ENCODE measurements at regions not wholly inside any gene's neighbourhood (a gene's known extent, or its start where the extent isn't known, plus 50 kb on each side); places are given as distances from the start of the nearest gene placed in this dataset.
A peak's percentile ranks its signal among the peaks of the same experiment; 100 is the strongest.
"Not testable (repeated sequence)": the region's sequence is repeated elsewhere in the genome, so short reads cannot be mapped to it uniquely, and the experiment has no call there.

GRCh38 chr9:31582561-31582960, 801.9 kb upstream of the ACO1 start:
- no peak for DNase-seq

- DNase-seq, result no peak
These were observed 799.3 kb upstream of the ACO1 start for GRCh38 chr9:31585158-31585557.

GRCh38 chr9:31587146-31587545, 797.3 kb upstream of the ACO1 start:
- no peak for DNase-seq

- no peak for DNase-seq
These were observed 796.4 kb upstream of the ACO1 start for GRCh38 chr9:31588006-31588405.

GRCh38 chr9:31588756-31589155, 795.7 kb upstream of the ACO1 start:
- DNase-seq, result no peak

- no peak for DNase-seq
These were observed 794.4 kb upstream of the ACO1 start for GRCh38 chr9:31590091-31590490.

- not testable (repeated sequence) for DNase-seq
These were observed 787.4 kb upstream of the ACO1 start for GRCh38 chr9:31597086-31597485.

- DNase-seq, result peak; percentile 16
These were observed 786.5 kb upstream of the ACO1 start for GRCh38 chr9:31597977-31598376.

GRCh38 chr9:31601666-31602065, 782.8 kb upstream of the ACO1 start:
- DNase-seq, result no peak

- no peak for DNase-seq
These were observed 779.9 kb upstream of the ACO1 start for GRCh38 chr9:31604531-31604930.

GRCh38 chr9:31605164-31605563, 779.3 kb upstream of the ACO1 start:
- no peak for DNase-seq

- no peak for DNase-seq
These were observed 777.8 kb upstream of the ACO1 start for GRCh38 chr9:31606678-31607077.

- no peak for DNase-seq
These were observed 776.0 kb upstream of the ACO1 start for GRCh38 chr9:31608416-31608815.

- DNase-seq, result no peak
These were observed 775.6 kb upstream of the ACO1 start for GRCh38 chr9:31608881-31609280.

- DNase-seq, result no peak
These were observed 772.0 kb upstream of the ACO1 start for GRCh38 chr9:31612336-31613030.

- no peak for DNase-seq
These were observed 768.5 kb upstream of the ACO1 start for GRCh38 chr9:31615966-31616365.

GRCh38 chr9:31623511-31623910, 760.9 kb upstream of the ACO1 start:
- DNase-seq, result no peak

- no peak for DNase-seq
These were observed 755.2 kb upstream of the ACO1 start for GRCh38 chr9:31629292-31629691.

- DNase-seq, result no peak
These were observed 747.2 kb upstream of the ACO1 start for GRCh38 chr9:31637265-31637664.

GRCh38 chr9:31637861-31638260, 746.6 kb upstream of the ACO1 start:
- no peak for DNase-seq

- DNase-seq, result no peak
These were observed 745.0 kb upstream of the ACO1 start for GRCh38 chr9:31639451-31639850.

GRCh38 chr9:31669311-31669710, 715.1 kb upstream of the ACO1 start:
- DNase-seq, result no peak

- DNase-seq, result no peak
These were observed 713.4 kb upstream of the ACO1 start for GRCh38 chr9:31671011-31671410.

GRCh38 chr9:31674264-31674663, 710.2 kb upstream of the ACO1 start:
- no peak for DNase-seq

GRCh38 chr9:31677415-31677814, 707.0 kb upstream of the ACO1 start:
- no peak for DNase-seq
